GM12891 (cell line): ENCODE measurements at regions not wholly inside any gene's neighbourhood (a gene's known extent, or its start where the extent isn't known, plus 50 kb on each side); places are given as distances from the start of the nearest gene placed in this dataset.

Experiments used
- PAX5 ChIP-seq: IDR thresholded peaks from 2 replicates; pipeline ENCODE4 v1.6.1; 2011; ENCODE audit warnings: low read length, moderate library complexity, mild to moderate bottlenecking; ENCODE audit not compliant: insufficient read depth, severe bottlenecking
- POLR2A ChIP-seq: IDR thresholded peaks from 2 replicates; pipeline ENCODE4 v1.6.1; 2011; ENCODE audit warnings: low read depth, low read length, control low read depth
- POLR2AphosphoS5 ChIP-seq: IDR thresholded peaks from 2 replicates; pipeline ENCODE4 v1.6.1; 2011; ENCODE audit warnings: low read depth, low read length, control low read depth
- POU2F2 ChIP-seq: IDR thresholded peaks from 2 replicates; pipeline ENCODE4 v1.6.1; 2011; ENCODE audit warnings: low read depth, mild to moderate bottlenecking, control low read depth, low read length, moderate library complexity
- SPI1 ChIP-seq: IDR thresholded peaks from 2 replicates; pipeline ENCODE4 v1.6.1; 2011; ENCODE audit warnings: low read depth, low read length, control low read depth
- TAF1 ChIP-seq: IDR thresholded peaks from 2 replicates; pipeline ENCODE4 v1.6.1; 2011; ENCODE audit warnings: low read depth, low read length, control low read depth

GRCh38 chr6:14260839-14261238 is 143.3 kb downstream of the CD83 start:
- TF ChIP-seq SPI1 (no peak), POLR2AphosphoS5 (no peak), TAF1 (no peak), POLR2A (no peak), PAX5 (no peak), POU2F2 (no peak)
